Thyroid gland (tissue), 4 donors: ENCODE measurements at regions not wholly inside any gene's neighbourhood (a gene's known extent, or its start where the extent isn't known, plus 50 kb on each side); places are given as distances from the start of the nearest gene placed in this dataset.

ENCODE experiments used
- POLR2A ChIP-seq, 2 donors: fragments of 450-650 bp; IDR thresholded peaks; one replicate each; pipeline ENCODE4 v1.6.1; 2017; ENCODE audit warnings: antibody characterized with exemption in 2 of 2, mild to moderate bottlenecking in 2 of 2, moderate library complexity in 1 of 2
- TF ChIP-seq, protein P1 (sequence below), 6 experiments: fragments of 200-600 bp in 3 of 6; fragments of 450-650 bp in 3 of 6; sonication (generic) in 3 of 6; IDR thresholded peaks; one replicate each; pipeline ENCODE4 v1.5.1; 2016 to 2019; ENCODE audit warnings: antibody characterized with exemption in 6 of 6, mild to moderate bottlenecking in 2 of 6, inconsistent platforms in 1 of 6, moderate library complexity in 1 of 6

DNA sequence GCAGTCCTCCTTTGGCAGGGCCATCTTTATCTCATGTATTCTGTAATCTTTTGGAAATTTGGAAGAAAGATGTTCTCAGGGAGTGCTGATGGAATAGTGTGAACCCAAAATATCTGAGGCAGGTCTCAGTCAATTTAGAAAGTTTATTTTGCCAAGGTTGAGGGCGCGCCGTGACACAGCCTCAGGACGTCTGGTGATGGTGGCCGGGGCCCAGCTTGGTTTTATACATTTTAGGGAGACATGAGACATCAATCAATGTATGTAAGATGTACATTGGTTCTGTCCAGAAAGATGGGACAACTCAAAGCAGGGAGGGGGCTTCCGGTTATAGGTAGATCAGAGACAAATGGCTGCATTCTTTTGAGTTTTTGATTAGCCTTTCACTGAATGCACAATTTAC, 89.8 kb downstream of the ERMARD start:
- TF ChIP-seq, protein P1, sequence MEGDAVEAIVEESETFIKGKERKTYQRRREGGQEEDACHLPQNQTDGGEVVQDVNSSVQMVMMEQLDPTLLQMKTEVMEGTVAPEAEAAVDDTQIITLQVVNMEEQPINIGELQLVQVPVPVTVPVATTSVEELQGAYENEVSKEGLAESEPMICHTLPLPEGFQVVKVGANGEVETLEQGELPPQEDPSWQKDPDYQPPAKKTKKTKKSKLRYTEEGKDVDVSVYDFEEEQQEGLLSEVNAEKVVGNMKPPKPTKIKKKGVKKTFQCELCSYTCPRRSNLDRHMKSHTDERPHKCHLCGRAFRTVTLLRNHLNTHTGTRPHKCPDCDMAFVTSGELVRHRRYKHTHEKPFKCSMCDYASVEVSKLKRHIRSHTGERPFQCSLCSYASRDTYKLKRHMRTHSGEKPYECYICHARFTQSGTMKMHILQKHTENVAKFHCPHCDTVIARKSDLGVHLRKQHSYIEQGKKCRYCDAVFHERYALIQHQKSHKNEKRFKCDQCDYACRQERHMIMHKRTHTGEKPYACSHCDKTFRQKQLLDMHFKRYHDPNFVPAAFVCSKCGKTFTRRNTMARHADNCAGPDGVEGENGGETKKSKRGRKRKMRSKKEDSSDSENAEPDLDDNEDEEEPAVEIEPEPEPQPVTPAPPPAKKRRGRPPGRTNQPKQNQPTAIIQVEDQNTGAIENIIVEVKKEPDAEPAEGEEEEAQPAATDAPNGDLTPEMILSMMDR (IDR thresholded peaks at IDR 0.05) = no peak
- no peak for TF ChIP-seq POLR2A (IDR thresholded peaks at IDR 0.05)
